ENCODE measurements at regions not wholly inside any gene's neighbourhood (a gene's known extent, or its start where the extent isn't known, plus 50 kb on each side); places are given as distances from the start of the nearest gene placed in this dataset.

- TF ChIP-seq CTCF (IDR thresholded peaks at IDR 0.05), result no peak
- no peak for TF ChIP-seq POLR2AphosphoS5 (IDR thresholded peaks at IDR 0.05)
- no peak for TF ChIP-seq POLR2A (IDR thresholded peaks at IDR 0.05)
These were observed 638.7 kb downstream of the ZEB2 start for GRCh38 chr2:143881246-143881645.
